ENCODE measurements at regions not wholly inside any gene's neighbourhood (a gene's known extent, or its start where the extent isn't known, plus 50 kb on each side); places are given as distances from the start of the nearest gene placed in this dataset.
"Not testable (repeated sequence)": the region's sequence is repeated elsewhere in the genome, so short reads cannot be mapped to it uniquely, and the experiment has no call there.

DNA sequence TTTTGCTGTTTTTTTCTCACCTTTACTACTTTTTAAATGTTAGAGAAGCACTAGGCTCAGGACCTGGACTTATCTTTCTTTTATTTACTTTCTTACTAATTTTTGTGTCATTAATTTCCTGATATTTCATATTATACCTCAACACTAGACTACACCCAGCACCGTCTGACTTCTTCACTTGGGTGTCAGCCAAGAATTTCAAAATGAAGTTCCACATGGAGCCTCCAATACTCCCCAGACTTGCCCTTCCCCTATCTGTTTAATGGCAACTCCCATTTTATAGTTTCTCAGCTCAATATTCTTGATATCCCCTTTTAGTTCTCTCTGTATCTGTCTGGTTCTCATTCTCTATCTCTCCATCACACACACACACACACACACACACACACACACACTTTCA, 139.3 kb downstream of the USP22 start:
- not testable (repeated sequence) for DNase-seq (ENCODE audit: low read depth in 2 of 2)

DNA sequence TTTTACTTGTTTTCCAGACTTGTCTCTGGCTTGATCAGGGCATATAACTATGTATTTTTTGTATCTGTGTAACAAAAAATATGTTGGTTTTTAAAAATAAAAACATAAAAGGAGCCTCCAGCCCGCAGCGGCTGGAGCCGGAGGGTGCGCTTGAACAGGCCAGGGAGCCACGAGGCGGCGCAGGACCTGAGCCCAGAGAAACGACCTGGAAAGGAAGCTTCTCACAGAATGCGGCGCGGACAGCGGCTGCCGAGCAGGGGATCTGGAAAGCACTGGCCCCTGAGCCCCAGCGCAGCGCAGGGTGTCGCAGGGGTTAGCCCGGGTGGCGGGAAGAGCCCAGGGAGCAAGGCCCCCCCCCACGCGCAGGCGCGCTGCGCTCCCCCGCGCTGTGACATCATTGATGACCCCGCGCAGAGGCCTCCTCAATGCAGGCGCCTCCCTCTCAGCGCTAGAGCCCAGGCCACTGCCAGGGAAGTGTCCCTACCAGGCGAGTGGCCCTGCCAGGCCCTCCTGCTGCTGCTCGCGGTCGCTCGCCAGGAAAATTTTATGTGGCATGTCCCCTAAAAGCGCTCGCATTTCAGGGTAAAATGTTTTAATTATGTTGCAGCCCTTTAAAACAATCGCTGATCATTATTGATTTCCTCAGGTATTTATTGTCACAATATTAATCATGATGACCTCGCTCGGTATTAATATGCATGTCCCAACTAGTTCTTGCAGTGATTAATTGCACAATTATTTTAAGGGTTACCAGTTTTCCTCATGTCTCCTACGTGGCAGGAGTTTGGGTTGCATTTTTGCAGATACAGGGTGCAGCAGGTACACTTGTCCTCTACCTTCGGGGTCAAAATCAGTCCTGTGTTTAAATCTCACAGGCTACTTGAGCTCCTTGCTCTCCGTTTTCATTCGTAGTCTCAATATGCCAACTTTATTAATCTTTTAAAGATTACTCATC, 134.2 kb downstream of the USP22 start:
- peak; percentile 49 to 51 for DNase-seq (ENCODE audit: low read depth in 2 of 2)

DNA sequence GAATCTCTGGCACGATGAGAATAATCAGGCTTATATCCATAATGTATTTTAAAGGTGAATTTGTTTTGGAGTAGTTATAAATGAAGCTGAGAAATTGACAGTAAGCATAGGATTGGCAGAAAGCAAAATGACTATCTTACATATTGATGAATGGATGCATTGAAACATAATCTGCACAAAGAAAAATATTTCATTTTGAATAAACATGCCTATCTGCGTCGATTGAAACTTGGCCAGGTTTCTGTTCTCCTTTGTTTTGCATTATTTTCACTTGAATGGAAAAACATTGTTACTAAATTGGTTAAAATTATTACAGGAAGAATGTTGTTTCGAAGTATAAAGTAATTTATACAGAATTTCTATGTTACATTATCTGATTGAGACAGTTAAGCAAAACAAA, 128.2 kb downstream of the USP22 start:
- no peak for DNase-seq (ENCODE audit: low read depth in 2 of 2)

DNA sequence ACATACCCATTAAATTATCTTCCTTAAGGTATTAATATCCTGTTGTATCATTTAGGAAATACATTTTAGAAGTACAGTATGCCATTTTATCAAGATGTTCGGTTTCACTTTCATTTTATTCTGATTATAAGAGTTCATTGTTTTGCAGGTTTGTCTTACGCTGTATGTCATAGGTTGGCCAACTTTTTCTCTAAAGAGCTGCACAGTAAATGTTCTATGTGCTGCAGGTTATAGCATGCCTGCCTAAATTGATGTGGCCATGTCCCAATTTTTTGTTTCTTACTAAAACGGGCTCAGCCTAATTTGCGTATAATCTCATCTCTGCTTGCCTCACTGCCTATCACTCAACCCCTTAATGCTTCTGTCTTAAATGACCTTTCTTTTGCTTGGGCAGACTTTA, 126.4 kb downstream of the USP22 start:
- DNase-seq (ENCODE audit: low read depth in 2 of 2) = no peak

- DNase-seq (ENCODE audit: low read depth in 2 of 2) = not testable (repeated sequence)
Measured at GRCh38 chr17:20917610-20918306, 125.1 kb downstream of the USP22 start.

DNA sequence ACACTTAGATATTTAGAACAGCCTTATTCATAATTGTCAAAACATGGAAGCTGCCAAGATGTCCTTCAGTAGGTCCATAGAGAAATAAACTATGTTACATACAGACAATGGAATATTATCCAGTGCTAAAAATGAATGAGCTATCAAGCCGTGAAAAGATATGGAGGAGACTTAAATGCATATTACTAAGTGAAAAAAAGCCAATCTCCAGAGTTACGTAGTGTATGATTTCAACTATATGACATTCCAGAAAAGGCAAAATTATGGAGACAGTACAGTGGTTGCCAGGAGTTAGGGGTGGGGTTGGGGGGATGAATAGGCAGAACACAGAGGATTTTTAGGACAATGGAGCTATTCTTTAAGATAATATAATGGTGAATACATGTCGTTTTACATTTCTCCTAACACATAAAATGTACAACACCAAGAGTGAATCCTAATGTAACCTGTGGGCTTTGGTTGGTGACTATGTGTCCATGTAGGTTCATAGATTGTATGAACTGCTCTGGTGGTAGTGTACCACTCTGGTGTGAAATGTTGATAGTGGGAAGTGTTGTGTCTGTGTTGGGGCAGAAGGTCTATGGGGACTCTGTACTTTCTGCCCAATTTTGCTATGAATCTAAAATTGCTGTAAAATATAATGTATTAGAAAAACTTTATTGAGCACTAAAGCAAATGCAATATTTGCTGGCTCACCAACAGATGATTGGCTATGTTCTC, 122.6 kb downstream of the USP22 start:
- no peak for DNase-seq (ENCODE audit: low read depth in 2 of 2)

DNA sequence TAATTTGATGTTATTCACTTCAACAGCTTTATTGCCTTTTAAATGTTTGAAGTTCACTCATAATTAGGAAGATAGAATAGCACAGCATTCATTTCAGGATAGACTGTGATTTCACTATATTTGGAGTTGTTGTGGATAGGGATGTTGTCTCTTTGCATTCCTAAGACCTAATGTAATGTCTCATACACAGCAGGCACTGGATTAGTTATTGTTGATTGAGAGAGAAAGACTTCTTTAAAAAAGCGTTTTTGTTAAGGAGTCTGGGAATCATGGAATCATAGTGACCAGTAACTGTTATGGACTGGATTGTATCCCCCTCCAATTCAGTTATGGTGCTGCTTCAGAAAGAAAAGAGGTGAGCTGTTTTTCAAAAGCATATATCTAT, 122.0 kb downstream of the USP22 start:
- peak; percentile 53 to 55 for DNase-seq (ENCODE audit: low read depth in 2 of 2)

DNA sequence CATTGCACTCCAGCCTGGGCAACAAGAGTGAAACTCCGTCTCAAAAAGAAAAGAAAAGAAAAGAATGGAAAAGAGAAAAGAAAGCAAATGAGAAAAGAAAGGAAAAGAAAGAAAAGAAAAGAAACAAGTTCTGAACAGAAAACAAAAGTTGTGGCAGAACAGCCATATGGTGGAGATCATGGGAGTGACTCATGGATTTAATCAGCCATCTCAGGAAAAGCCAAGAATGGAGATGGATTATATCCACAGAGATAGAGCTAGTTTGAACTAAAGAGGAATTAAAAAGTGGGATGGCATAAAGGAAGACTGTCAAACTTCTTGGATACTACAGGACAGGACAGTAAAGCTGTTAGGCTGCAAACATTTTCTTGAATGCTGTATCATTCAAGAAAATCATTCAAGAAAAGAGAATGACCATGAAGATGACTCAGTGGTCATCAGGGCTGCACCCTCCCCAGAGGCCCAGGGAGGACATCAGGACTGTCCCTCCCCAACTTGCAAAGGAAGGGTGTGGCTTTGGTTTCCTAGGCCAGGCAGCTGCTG, 120.6 kb downstream of the USP22 start:
- peak in 1 of 2 experiments; percentile 30 for DNase-seq (ENCODE audit: low read depth in 2 of 2)

GRCh38 chr17:20924306-20924705, 118.5 kb downstream of the USP22 start:
- DNase-seq (ENCODE audit: low read depth in 2 of 2) = no peak

DNA sequence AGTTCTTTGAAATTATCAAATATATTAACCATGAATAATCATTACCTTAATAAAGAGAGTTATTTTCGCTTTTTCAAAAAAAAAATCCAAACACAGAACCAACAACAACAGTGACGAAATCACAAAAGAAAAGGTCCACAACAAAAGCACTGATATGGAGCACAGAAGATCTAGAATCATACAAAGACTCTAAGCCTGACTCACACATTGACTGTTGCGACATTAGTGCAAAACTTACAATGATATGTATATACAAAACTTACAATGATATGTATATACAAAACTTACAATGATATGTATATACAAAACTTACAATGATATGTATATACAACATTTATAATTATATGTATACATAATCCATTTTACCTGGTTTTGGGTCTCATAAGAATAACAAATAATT, 117.7 kb downstream of the USP22 start:
- DNase-seq (ENCODE audit: low read depth in 2 of 2) = no peak

DNA sequence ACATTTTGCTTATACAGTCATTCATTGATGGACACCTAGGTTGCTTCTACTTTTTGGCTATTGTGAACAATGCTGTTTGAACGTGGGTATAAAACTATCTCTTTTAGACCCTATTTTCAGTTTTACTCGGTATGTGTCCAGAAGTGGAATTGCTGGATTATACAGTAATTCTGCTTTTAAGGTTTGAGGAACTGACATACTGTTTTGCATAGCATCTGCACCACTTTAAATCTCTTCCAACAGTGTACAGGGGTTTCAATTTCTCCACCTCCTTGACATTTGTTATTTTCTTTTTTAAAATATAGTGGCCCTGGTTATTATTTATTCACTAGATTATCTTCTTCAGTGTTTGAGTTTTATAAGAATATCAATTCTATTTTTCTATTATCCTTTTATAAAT, 116.9 kb downstream of the USP22 start:
- no peak for DNase-seq (ENCODE audit: low read depth in 2 of 2)

DNA sequence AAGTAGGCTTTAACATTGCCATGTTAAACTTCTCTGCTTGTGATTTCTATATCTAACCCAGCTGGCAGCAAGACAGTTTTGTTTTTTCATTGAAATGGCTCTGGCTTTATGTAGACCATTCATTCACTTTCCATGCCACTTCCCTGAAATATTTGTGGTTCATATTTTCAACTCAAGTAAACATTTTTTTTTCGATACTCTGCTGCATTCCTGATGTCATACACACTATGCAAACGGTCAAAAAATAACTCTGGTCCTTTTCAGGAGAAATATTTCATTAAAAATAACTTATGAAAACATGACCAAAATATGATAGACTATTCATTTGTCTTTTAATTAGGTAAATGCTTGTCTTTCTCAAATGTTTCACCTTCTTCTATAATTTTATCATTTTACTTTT, 116.3 kb downstream of the USP22 start:
- DNase-seq (ENCODE audit: low read depth in 2 of 2) = peak in 1 of 2 experiments; percentile 24

DNA sequence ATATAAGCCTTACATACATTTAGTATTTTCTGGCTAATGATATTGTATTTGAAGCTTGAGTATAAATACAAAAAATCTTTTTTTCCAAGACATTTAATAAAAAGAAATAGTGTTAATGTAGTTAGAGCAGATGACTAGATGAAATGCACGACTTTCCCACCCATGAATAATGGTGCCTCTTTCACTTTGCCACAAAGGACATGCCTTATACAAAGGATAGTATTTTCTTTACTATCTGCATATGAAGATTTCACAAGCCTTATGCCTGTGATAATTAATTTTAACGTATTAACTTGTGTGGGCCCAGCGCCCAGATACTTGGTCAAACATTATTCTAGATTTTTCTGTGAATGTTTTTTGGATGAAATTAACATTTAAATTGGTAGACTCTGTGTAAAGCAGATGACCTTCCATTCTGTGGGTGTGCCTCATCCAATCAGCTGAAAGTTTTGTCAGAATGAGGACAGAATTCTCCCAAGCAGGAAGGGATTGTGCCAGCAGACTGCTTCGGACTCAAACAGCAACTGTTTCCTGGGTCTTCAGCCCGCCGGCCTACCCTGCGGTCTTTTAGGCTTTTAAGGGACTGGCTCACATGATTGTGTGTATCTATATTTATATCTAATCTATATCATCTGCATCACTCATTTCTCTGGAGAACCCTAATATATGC, 115.4 kb downstream of the USP22 start:
- no peak for DNase-seq (ENCODE audit: low read depth in 2 of 2)

- no peak for DNase-seq (ENCODE audit: low read depth in 2 of 2)
Measured at GRCh38 chr17:20929334-20929733, 113.5 kb downstream of the USP22 start.

GRCh38 chr17:20930081-20930760, 112.6 kb downstream of the USP22 start:
- DNase-seq (ENCODE audit: low read depth in 2 of 2) = peak in 1 of 2 experiments; percentile 33

DNA sequence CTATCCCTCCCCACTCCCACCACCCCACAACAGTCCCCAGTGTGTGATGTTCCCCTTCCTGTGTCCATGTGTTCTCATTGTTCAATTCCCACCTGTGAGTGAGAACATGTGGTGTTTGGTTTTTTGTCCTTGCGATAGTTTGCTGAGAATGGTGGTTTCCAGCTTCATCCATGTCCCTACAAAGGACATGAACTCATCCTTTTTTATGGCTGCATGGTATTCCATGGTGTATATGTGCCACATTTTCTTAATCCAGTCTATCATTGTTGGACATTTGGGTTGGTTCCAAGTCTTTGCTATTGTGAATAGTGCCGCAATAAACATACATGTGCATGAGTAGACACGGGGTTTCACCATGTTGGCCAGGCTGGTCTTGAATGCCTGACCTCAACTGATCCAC, 109.8 kb downstream of the USP22 start:
- DNase-seq (ENCODE audit: low read depth in 2 of 2) = not testable (repeated sequence)

- DNase-seq (ENCODE audit: low read depth in 2 of 2) = no peak
Measured at GRCh38 chr17:20934288-20934687, 108.5 kb downstream of the USP22 start.

GRCh38 chr17:20935740-20936139, 107.1 kb downstream of the USP22 start:
- DNase-seq (ENCODE audit: low read depth in 2 of 2) = peak; percentile 35 to 39

- DNase-seq (ENCODE audit: low read depth in 2 of 2) = no peak
Measured at GRCh38 chr17:20938244-20938643, 104.6 kb downstream of the USP22 start.

DNA sequence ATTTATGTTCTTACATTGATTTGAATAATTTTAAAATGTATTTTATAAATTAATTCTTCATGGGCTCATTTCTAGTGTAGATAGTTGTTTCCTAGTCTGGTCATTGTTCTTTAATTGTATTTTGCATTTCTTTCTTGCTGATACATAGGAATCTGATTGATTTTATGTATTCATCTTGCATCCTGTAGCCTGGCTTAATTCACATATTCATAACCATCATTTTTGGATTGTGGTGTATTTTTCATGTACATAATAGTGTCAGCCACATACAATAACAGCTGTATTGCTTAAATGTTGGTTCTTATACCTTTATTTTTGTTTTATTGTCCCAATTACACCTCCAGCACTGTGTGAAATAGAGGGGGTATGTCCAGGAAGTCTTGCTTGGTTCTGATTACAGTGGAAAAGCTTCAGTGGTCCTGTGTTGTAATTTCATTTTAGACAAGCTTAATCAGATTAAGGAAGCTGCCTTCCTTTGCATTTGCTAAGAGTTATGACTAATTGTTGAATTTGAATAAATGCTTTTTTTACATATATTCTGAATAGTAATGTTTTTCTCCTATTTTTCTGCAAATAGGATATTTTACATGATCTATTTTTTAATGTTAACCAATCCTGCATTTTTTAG, 103.7 kb downstream of the USP22 start:
- no peak for DNase-seq (ENCODE audit: low read depth in 2 of 2)
